GM18870 (cell line): ENCODE measurements at regions not wholly inside any gene's neighbourhood (a gene's known extent, or its start where the extent isn't known, plus 50 kb on each side); places are given as distances from the start of the nearest gene placed in this dataset.

Experiments
- ATAC-seq: cut with Tn5 transposase; IDR thresholded peaks from one replicate; pipeline ENCODE4 v1.9.1; 2021; ENCODE audit warnings: moderate library complexity; ENCODE audit not compliant: unreplicated experiment

DNA sequence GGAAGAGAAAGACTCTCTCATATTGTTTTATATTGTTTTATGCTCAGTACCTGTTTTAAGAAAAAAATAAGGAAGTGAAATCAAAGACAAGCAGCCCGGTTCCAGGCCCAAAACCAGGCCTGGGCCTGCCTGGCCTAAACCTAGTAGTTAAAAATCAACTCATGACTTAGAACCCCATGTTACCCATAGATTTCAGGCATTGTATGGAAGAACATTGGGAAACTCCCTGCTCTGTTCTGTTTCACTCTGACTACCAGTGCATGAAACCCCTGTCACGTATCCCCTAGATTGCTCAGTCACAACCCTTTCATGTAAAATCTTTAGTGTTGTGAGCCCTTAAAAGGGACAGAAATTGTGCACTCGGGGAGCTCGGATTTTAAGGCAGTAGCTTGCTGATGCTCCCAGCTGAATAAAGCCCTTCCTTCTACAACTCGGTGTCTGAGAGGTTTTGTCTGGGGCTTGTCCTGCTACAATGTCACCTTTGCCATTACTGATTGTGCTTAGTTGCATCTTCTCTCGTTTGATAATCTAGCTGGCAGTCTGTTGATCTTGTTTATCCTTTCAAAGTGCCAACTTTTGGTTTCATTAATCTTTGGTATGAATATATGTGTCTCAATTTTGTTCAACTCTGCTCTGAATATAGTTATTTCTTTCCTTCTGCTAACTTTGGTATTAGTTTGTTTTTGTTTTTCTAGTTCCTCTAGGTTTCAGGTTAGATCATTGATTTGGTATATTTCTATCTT lies 842.8 kb upstream of the NDST4 start:
- peak; percentile 60 for ATAC-seq

DNA sequence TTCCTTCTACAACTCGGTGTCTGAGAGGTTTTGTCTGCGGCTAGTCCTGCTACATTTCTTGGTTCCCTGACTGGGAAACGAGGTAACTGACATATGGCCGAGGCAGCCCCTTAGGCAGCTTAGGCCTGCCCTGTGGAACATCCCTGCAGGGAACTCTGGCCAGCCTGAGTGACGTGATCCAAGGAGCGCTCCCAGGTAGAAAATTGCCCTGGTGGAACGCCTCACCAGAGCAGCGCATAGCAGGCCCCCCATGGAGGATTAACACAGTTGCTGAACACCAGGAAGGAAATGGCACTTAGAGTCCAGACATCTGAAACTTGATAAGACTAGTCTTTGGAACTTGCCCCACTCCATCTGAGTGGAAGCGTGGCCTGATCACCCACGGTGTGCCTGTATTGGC lies 837.4 kb upstream of the NDST4 start:
- no peak for ATAC-seq

DNA sequence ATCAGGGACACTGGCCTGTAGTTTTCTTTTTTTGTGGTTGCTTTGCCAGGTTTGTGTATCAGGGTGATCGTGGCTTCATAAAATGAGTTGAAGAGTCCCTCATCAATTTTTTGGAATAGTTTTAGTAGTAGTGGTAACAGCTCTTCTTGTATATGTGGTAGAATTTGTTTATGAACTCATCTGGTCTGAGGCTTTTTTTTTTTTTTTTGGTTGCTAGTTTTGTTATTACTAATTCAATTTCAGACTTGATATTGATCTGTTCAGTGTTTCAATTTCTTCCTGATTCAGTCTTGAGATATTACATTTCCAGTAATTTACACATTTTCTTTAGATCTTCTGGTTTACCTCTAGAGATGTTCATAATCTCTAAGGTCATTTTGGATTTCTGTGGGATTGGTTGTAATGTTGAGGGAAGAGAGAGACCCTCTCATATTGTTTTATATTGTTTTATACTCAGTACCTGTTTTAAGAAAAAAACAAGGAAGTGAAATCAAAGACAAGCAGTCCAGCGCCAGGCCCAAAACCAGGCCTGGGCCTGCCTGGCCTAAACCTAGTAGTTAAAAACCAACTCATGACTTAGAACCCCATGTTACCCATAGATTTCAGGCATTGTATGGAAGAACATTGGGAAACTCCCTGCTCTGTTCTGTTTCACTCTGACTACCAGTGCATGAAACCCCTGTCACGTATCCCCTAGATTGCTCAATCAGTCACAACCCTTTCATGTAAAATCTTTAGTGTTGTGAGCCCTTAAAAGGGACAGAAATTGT lies 836.7 kb upstream of the NDST4 start:
- ATAC-seq: peak; percentile 94

GRCh38 chr4:115945026-115945425 lies 831.6 kb upstream of the NDST4 start:
- no peak for ATAC-seq

DNA sequence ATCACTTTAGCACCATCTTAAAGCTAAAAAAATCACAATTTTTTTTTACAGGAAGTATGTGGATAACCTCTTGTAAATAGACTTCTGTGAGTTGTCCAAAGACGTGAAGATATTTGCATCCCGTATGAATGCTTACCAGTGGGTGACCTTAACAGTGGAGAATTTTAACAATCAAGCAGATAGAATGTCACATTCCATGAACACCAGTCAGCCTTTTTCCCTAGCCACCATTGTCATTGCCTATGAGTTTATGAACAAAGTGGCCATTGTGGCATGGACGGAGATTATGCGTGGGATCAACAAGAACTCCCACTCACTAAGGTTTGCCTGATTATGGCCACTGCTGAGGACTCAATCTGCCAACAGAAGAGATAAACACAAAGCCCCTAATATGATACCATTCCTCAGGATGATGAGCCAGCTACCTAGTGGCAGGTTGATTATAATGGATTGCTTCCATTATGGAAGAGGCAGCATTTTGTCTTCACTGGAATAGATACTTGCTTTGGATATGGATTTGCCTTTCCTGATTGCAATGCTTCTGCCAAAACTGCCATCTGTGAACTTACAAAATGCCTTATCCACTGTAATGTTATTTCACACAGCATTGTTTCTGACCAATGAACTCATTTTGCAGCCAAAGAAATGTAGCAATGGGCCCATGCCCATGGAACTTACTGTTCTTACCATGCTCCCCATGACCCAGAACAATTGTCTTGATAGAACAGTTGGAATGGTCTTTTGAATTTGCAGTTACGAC lies 830.9 kb upstream of the NDST4 start:
- no peak for ATAC-seq

GRCh38 chr4:115938764-115939443 lies 825.5 kb upstream of the NDST4 start:
- no peak for ATAC-seq

DNA sequence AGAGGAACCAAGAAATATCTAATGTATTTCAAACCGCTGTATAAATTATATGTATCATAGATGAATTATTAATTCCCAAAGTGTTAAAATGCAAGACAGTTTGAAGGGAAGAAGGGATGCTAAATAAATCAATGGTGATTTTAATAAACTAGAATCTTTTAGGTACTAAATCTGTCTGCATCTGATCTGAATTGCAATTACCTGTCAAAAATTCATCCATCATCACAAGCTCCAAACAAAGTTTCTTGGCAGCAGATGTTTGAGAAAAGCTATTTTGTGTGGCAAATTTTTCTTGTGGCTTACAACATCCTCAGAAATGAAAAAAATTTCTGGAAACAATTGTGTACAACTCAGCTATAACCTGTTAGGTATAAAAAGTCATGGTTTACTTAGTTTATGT lies 816.0 kb upstream of the NDST4 start:
- no peak for ATAC-seq

DNA sequence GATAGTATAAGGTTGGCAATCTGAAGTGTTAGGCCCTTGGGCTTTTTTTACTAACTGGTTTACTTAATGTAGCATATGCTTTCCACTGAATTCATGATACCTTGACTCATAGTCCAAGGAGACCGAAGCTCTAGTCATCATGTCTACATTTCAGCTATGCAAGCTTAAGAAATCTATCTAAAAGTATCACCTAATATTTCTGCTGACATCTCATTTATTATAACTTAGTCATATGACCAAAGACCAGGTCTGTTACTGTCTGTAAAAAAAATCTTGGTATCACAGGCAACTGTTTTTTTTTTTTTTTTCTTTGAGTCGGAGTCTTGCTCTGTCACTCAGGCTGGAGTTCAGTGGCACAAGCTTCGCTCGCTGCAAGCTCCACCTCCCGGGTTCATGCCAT lies 814.0 kb upstream of the NDST4 start:
- no peak for ATAC-seq

- ATAC-seq: no peak
Measured at GRCh38 chr4:115923152-115923551, 809.7 kb upstream of the NDST4 start.

GRCh38 chr4:115920637-115921036 lies 807.2 kb upstream of the NDST4 start:
- ATAC-seq: no peak

- ATAC-seq: no peak
Measured at GRCh38 chr4:115918149-115918548, 804.7 kb upstream of the NDST4 start.

GRCh38 chr4:115906428-115906827 lies 793.0 kb upstream of the NDST4 start:
- ATAC-seq: no peak

- ATAC-seq: no peak
Measured at GRCh38 chr4:115883847-115884246, 770.4 kb upstream of the NDST4 start.

- ATAC-seq: no peak
Measured at GRCh38 chr4:115883231-115883630, 769.8 kb upstream of the NDST4 start.

GRCh38 chr4:115873048-115873447 lies 759.6 kb upstream of the NDST4 start:
- no peak for ATAC-seq

- no peak for ATAC-seq
Measured at GRCh38 chr4:115871596-115871995, 758.2 kb upstream of the NDST4 start.

GRCh38 chr4:115866364-115866896 lies 753.0 kb upstream of the NDST4 start:
- no peak for ATAC-seq

- ATAC-seq: no peak
Measured at GRCh38 chr4:115865736-115866135, 752.3 kb upstream of the NDST4 start.

GRCh38 chr4:115852767-115853091 lies 739.3 kb upstream of the NDST4 start:
- no peak for ATAC-seq

GRCh38 chr4:115851918-115852766 lies 738.7 kb upstream of the NDST4 start:
- ATAC-seq: peak; percentile 80
